Stimulated activated CD4-positive, alpha-beta T cell treated with anti-CD3 and anti-CD28 coated beads, Interleukin-4, amount 100 ng/mL, for 1 hour (primary cell): ENCODE measurements at regions not wholly inside any gene's neighbourhood (a gene's known extent, or its start where the extent isn't known, plus 50 kb on each side); places are given as distances from the start of the nearest gene placed in this dataset.

ENCODE experiments used
- DNase-seq: peaks from one replicate; pipeline ENCODE4 v3.0.0-alpha.2; 2020

- no peak for DNase-seq
Measured at GRCh38 chr2:205937211-205937610, 148.8 kb downstream of the INO80D start.

- DNase-seq = no peak
Measured at GRCh38 chr2:205936446-205936845, 149.5 kb downstream of the INO80D start.

- no peak for DNase-seq
Measured at GRCh38 chr2:205934443-205934842, 151.5 kb downstream of the INO80D start.

GRCh38 chr2:205932861-205933260, 153.1 kb downstream of the INO80D start:
- DNase-seq = no peak

GRCh38 chr2:205931388-205931787, 154.6 kb downstream of the INO80D start:
- DNase-seq = no peak

- no peak for DNase-seq
Measured at GRCh38 chr2:205930209-205930608, 155.8 kb downstream of the INO80D start.

- no peak for DNase-seq
Measured at GRCh38 chr2:205929246-205929942, 156.6 kb downstream of the INO80D start.

- peak; percentile 74 for DNase-seq
Measured at GRCh38 chr2:205925373-205926337, 160.3 kb downstream of the INO80D start.

GRCh38 chr2:205924676-205925075, 161.3 kb downstream of the INO80D start:
- DNase-seq = no peak

GRCh38 chr2:205915130-205915524, 170.8 kb downstream of the INO80D start:
- no peak for DNase-seq

GRCh38 chr2:205914213-205915129, 171.5 kb downstream of the INO80D start:
- no peak for DNase-seq

GRCh38 chr2:205913668-205914067, 172.3 kb downstream of the INO80D start:
- DNase-seq = no peak

- no peak for DNase-seq
Measured at GRCh38 chr2:205911306-205911705, 174.7 kb downstream of the INO80D start.

GRCh38 chr2:205909184-205909572, 176.8 kb downstream of the INO80D start:
- DNase-seq = no peak

- no peak for DNase-seq
Measured at GRCh38 chr2:205908212-205909183, 177.5 kb downstream of the INO80D start.

- no peak for DNase-seq
Measured at GRCh38 chr2:205906419-205906818, 179.6 kb downstream of the INO80D start.

- DNase-seq = no peak
Measured at GRCh38 chr2:205905576-205905975, 180.4 kb downstream of the INO80D start.

- DNase-seq = no peak
Measured at GRCh38 chr2:205904873-205905272, 181.1 kb downstream of the INO80D start.

- no peak for DNase-seq
Measured at GRCh38 chr2:205903549-205904129, 182.3 kb downstream of the INO80D start.

- DNase-seq = no peak
Measured at GRCh38 chr2:205902900-205903237, 183.1 kb downstream of the INO80D start.
